GM23248 (cell line): ENCODE measurements at regions not wholly inside any gene's neighbourhood (a gene's known extent, or its start where the extent isn't known, plus 50 kb on each side); places are given as distances from the start of the nearest gene placed in this dataset.

Source experiments
- DNase-seq: peaks from one replicate; pipeline ENCODE4 v3.0.0-alpha.2; 2015
- H2AFZ ChIP-seq: fragments of 200-600 bp; sonication (generic); 2 replicates; pipeline ENCODE4 v1.6.1; 2016; ENCODE audit warnings: antibody characterized with exemption
- H3F3A ChIP-seq: fragments of 200-600 bp; sonication (generic); 2 replicates; pipeline ENCODE4 v1.6.1; 2016; ENCODE audit warnings: mild to moderate bottlenecking, antibody characterized with exemption, mixed run types; ENCODE audit not compliant: insufficient read depth
- H3K27ac ChIP-seq: fragments of 200-600 bp; sonication (generic); 2 replicates; pipeline ENCODE4 v1.5.1; 2016; ENCODE audit warnings: mild to moderate bottlenecking
- H3K27me3 ChIP-seq: fragments of 200-600 bp; sonication (generic); replicated peaks from 2 replicates; pipeline ENCODE4 v1.6.1; 2016; ENCODE audit warnings: mild to moderate bottlenecking; ENCODE audit not compliant: insufficient read depth
- H3K36me3 ChIP-seq: fragments of 200-600 bp; sonication (generic); 2 replicates; pipeline ENCODE4 v1.6.1; 2016; ENCODE audit warnings: low read depth, mild to moderate bottlenecking
- H3K4me1 ChIP-seq: fragments of 200-600 bp; sonication (generic); 2 replicates; pipeline ENCODE4 v1.6.1; 2016; ENCODE audit warnings: mild to moderate bottlenecking; ENCODE audit not compliant: insufficient read depth
- H3K4me2 ChIP-seq: fragments of 200-600 bp; sonication (generic); one replicate; pipeline ENCODE4 v1.6.1; 2016; ENCODE audit warnings: mild to moderate bottlenecking; ENCODE audit not compliant: unreplicated experiment
- H3K4me3 ChIP-seq: fragments of 200-600 bp; sonication (generic); 2 replicates; pipeline ENCODE4 v1.5.1; 2016; ENCODE audit warnings: mild to moderate bottlenecking
- H3K79me2 ChIP-seq: fragments of 200-600 bp; sonication (generic); 2 replicates; pipeline ENCODE4 v1.6.1; 2016; ENCODE audit warnings: mild to moderate bottlenecking; ENCODE audit not compliant: insufficient read depth
- H3K9ac ChIP-seq: fragments of 200-600 bp; sonication (generic); 2 replicates; pipeline ENCODE4 v1.6.1; 2016; ENCODE audit warnings: mild to moderate bottlenecking
- H3K9me2 ChIP-seq: fragments of 200-600 bp; sonication (generic); 2 replicates; pipeline ENCODE4 v1.6.1; 2016; ENCODE audit warnings: mixed run types, mild to moderate bottlenecking, moderate library complexity; ENCODE audit not compliant: insufficient read depth
- H3K9me3 ChIP-seq: fragments of 200-600 bp; sonication (generic); one replicate; pipeline ENCODE4 v1.6.1; 2017; ENCODE audit warnings: low read depth
- H4K20me1 ChIP-seq: fragments of 200-600 bp; sonication (generic); 2 replicates; pipeline ENCODE4 v1.6.0; 2016; ENCODE audit not compliant: insufficient read depth
- EZH2 ChIP-seq: fragments of 200-600 bp; sonication (generic); IDR thresholded peaks from 2 replicates; pipeline ENCODE4 v1.6.1; 2018; ENCODE audit warnings: antibody characterized with exemption, mild to moderate bottlenecking; ENCODE audit not compliant: insufficient read depth, poor library complexity, severe bottlenecking
- EZH2phosphoT487 ChIP-seq: fragments of 200-600 bp; sonication (generic); IDR thresholded peaks from 2 replicates; pipeline ENCODE4 v1.6.1; 2018; ENCODE audit warnings: antibody characterized with exemption, moderate library complexity, mild to moderate bottlenecking, low read depth; ENCODE audit not compliant: insufficient read depth
- WGBS, 2 experiments: methylation state at CpG; one replicate each; pipeline ENCODE4 v1.1.6; 2015 to 2017; ENCODE audit warnings: low lambda C conversion rate in 2 of 2, low coverage in 1 of 2; ENCODE audit errors: missing lambda C conversion rate in 2 of 2; 5-methylcytosine and 5-hydroxymethylcytosine counted together
- in situ Hi-C: fragments of 300-500 bp; cut with MboI; formaldehyde crosslinking; loops from 2 replicates; pipeline ENCODE4 v1.15.0; 2020

DNA sequence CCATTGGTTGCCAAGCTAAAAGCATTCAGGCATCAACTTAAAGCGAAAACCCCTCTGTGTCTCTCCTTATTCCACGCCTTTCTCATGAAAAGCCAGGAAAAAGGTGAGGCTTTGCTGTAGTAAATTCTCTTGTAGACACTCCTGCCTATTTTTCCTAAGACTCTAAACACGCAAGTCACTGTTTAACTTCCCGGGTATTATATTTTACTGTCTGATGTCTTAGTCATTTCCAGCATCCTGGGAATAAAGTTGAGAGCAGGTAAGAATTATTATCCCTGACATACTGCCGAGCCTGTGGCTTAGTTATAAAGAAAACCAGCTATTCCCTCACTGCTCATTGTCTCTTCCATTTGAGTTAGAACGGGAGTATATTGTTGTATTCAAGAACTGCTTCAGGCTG is 112.4 kb upstream of the GATA6 start:
- Histone ChIP-seq H3K27ac (no peak overlapping the region), H3K9me2 (no peaks in the 10 kb centered on the region), H3K4me2 (no peak overlapping the region), H3K4me3 (no peak overlapping the region), H2AFZ (no peak overlapping the region), H3K36me3 (no peaks in the 10 kb centered on the region), H3K27me3 (peaks cover 11% of the 10 kb centered on the region; the same call in 1 of the 2 replicates), H3K9ac (no peak overlapping the region), H4K20me1 (no peaks in the 10 kb centered on the region), H3K9me3 (no peaks in the 10 kb centered on the region), H3K4me1 (no peaks in the 10 kb centered on the region), H3F3A (no peaks in the 10 kb centered on the region), H3K79me2 (no peaks in the 10 kb centered on the region)
- no peak for DNase-seq
- 53 to 60% methylated on average over 6 of the region's 6 CpGs for WGBS, 2 experiments
- in situ Hi-C loops, result no loop called here
- TF ChIP-seq EZH2phosphoT487, result no peak
- no peak for TF ChIP-seq EZH2

DNA sequence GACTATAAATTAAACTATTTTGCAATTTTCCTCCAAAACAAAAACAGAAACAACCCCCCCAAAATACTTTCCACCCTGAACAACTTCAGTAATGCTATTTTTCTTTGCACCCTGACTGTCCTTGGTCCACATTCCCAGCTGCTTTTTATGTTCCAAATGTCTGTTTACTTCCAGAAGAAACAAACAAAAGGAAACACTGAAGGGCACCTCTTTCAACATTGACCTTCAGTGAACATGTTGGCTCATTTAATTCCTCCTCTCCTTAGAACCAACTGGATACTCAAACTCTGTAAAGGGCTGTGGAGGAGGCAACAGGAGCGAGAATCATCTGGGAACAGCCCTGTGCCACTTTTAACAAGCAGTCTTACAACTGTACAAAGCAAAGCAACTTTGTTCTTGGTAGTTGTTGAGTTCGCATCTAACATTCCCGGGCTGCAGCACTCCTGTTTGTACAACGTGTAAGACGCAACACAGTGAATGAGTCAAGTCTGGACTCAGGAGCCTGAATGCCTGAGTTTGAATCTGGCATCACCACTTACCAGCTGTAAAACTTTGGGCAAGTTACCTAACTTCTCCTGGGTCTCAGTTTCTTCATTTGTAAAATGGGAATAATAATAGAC is 111.4 kb upstream of the GATA6 start:
- no peak overlapping the region for H3K4me2 ChIP-seq
- in situ Hi-C loops, result no loop called here
- TF ChIP-seq EZH2phosphoT487, result no peak
- no peak for TF ChIP-seq EZH2

DNA sequence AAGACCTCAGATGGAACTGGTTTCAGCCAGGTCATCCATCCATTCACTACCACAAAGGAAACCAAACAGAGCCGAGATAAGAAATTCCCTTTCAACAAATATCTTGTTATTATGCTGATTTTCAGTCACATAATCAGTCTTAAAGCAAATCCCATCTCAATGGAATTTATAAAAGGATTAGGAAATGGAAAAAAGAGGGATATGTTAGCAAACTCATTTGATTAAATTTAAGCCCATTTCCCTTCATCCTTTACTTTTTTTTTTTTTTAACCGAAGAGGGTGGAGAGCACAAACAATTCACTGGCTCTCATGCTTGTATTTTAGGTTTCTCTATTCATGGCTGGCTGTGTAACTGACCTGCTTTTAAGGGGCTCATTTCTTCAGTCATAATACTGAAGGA is 109.0 kb upstream of the GATA6 start:
- Histone ChIP-seq H3K9ac (no peak overlapping the region), H3K36me3 (no peaks in the 10 kb centered on the region), H3K4me2 (no peak overlapping the region), H4K20me1 (no peaks in the 10 kb centered on the region), H3K9me3 (no peaks in the 10 kb centered on the region), H2AFZ (no peak overlapping the region), H3K27ac (no peak overlapping the region), H3K4me1 (no peaks in the 10 kb centered on the region), H3K4me3 (no peak overlapping the region), H3K27me3 (peaks cover 10% of the 10 kb centered on the region; the same call in 1 of the 2 replicates), H3K9me2 (no peaks in the 10 kb centered on the region), H3F3A (no peaks in the 10 kb centered on the region), H3K79me2 (no peaks in the 10 kb centered on the region)
- 27 to 54% methylated on average over 2 of the region's 2 CpGs for WGBS, 2 experiments
- TF ChIP-seq EZH2phosphoT487, result no peak
- TF ChIP-seq EZH2, result no peak
- DNase-seq, result no peak
- in situ Hi-C loops, result no loop called here

More for the DNA sequence above, 111.4 kb upstream of the GATA6 start:
- Histone ChIP-seq H3K27me3 (peaks cover 18% of the 10 kb centered on the region), H3K36me3 (no peaks in the 10 kb centered on the region), H2AFZ (no peak overlapping the region), H3K9ac (no peak overlapping the region), H3K9me2 (no peaks in the 10 kb centered on the region), H4K20me1 (no peaks in the 10 kb centered on the region), H3K4me3 (no peak overlapping the region), H3K9me3 (no peaks in the 10 kb centered on the region), H3K4me1 (no peaks in the 10 kb centered on the region), H3K27ac (no peak overlapping the region), H3K79me2 (no peaks in the 10 kb centered on the region), H3F3A (no peaks in the 10 kb centered on the region)
- DNase-seq, result peak; percentile 18
- 55 to 58% methylated on average over 5 of the region's 5 CpGs for WGBS, 2 experiments

DNA sequence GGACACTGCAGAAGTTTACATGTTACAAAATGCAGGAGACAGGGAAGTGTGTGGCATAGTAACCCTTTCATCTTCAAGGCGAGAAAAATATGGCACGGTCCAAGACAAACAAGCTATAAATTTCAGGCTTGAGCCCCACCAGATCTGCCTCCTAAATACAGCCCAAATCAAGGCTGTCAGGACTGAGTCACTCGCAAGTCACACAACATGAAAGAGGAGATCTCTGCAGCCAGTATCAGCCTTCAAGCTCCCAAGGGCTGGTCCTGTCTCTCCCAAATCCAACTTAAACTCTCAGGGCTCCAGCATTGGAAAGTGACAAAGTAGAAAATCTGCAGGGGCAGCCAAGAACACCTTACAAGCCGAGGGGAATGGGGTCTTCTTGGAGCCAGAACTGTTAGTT is 106.3 kb upstream of the GATA6 start:
- no peaks in the 10 kb centered on the region for H4K20me1 ChIP-seq
- no peak overlapping the region for H2AFZ ChIP-seq
- H3K79me2 ChIP-seq, result no peaks in the 10 kb centered on the region
- H3K27ac ChIP-seq, result no peak overlapping the region
- H3K9me3 ChIP-seq, result no peaks in the 10 kb centered on the region
- TF ChIP-seq EZH2 (no peak), EZH2phosphoT487 (no peak)
- no peaks in the 10 kb centered on the region for H3K9me2 ChIP-seq
- in situ Hi-C loops, result no loop called here
- H3K27me3 ChIP-seq, result peaks cover 19% of the 10 kb centered on the region; the same call in 1 of the 2 replicates
- H3K36me3 ChIP-seq, result no peaks in the 10 kb centered on the region
- no peaks in the 10 kb centered on the region for H3K4me1 ChIP-seq
- no peak overlapping the region for H3K9ac ChIP-seq
- no peak overlapping the region for H3K4me2 ChIP-seq
- H3K4me3 ChIP-seq, result no peak overlapping the region
- H3F3A ChIP-seq, result no peaks in the 10 kb centered on the region
- 13 to 20% methylated on average over 4 of the region's 4 CpGs for WGBS, 2 experiments
- DNase-seq, result peak; percentile 14
